SHP77 (cell line): ENCODE measurements at regions not wholly inside any gene's neighbourhood (a gene's known extent, or its start where the extent isn't known, plus 50 kb on each side); places are given as distances from the start of the nearest gene placed in this dataset.
A peak's percentile ranks its signal among the peaks of the same experiment; 100 is the strongest.

ENCODE experiments used
- DNase-seq, 2 experiments: peaks; one replicate each; lab custom pipeline; 2025; lab: John Stamatoyannopoulos, UW

GRCh38 chr2:221166292-221166691 is 405.8 kb downstream of the EPHA4 start:
- no peak for DNase-seq

GRCh38 chr2:221167561-221167960 is 404.5 kb downstream of the EPHA4 start:
- DNase-seq, result no peak

- no peak for DNase-seq
Measured at GRCh38 chr2:221169724-221170123, 402.4 kb downstream of the EPHA4 start.

GRCh38 chr2:221170548-221170947 is 401.6 kb downstream of the EPHA4 start:
- no peak for DNase-seq

- peak; percentile 59 to 60 for DNase-seq
Measured at GRCh38 chr2:221176667-221177066, 395.4 kb downstream of the EPHA4 start.

- DNase-seq, result no peak
Measured at GRCh38 chr2:221178139-221178538, 394.0 kb downstream of the EPHA4 start.

GRCh38 chr2:221186873-221187272 is 385.2 kb downstream of the EPHA4 start:
- no peak for DNase-seq

GRCh38 chr2:221189431-221190067 is 382.6 kb downstream of the EPHA4 start:
- no peak for DNase-seq

- DNase-seq, result no peak
Measured at GRCh38 chr2:221195829-221196228, 376.3 kb downstream of the EPHA4 start.

- no peak for DNase-seq
Measured at GRCh38 chr2:221197225-221197856, 374.8 kb downstream of the EPHA4 start.

GRCh38 chr2:221198309-221198708 is 373.8 kb downstream of the EPHA4 start:
- DNase-seq, result no peak

- no peak for DNase-seq
Measured at GRCh38 chr2:221200184-221200839, 371.8 kb downstream of the EPHA4 start.

- DNase-seq, result no peak
Measured at GRCh38 chr2:221202431-221202830, 369.7 kb downstream of the EPHA4 start.

GRCh38 chr2:221203125-221203524 is 369.0 kb downstream of the EPHA4 start:
- peak in 1 of 2 experiments; percentile 57 for DNase-seq

- peak; percentile 19 to 51 for DNase-seq
Measured at GRCh38 chr2:221203856-221204255, 368.2 kb downstream of the EPHA4 start.

GRCh38 chr2:221204699-221205098 is 367.4 kb downstream of the EPHA4 start:
- DNase-seq, result peak; percentile 83 to 85

- DNase-seq, result peak; percentile 94 to 96
Measured at GRCh38 chr2:221205103-221205673, 366.9 kb downstream of the EPHA4 start.

GRCh38 chr2:221210686-221211085 is 361.4 kb downstream of the EPHA4 start:
- no peak for DNase-seq

GRCh38 chr2:221211653-221212052 is 360.5 kb downstream of the EPHA4 start:
- DNase-seq, result no peak

GRCh38 chr2:221212105-221212504 is 360.0 kb downstream of the EPHA4 start:
- DNase-seq, result no peak

GRCh38 chr2:221215487-221215886 is 356.6 kb downstream of the EPHA4 start:
- DNase-seq, result no peak

- DNase-seq, result no peak
Measured at GRCh38 chr2:221216636-221217035, 355.5 kb downstream of the EPHA4 start.

GRCh38 chr2:221225752-221226151 is 346.4 kb downstream of the EPHA4 start:
- no peak for DNase-seq
